ENCODE measurements at regions not wholly inside any gene's neighbourhood (a gene's known extent, or its start where the extent isn't known, plus 50 kb on each side); places are given as distances from the start of the nearest gene placed in this dataset.
"Not testable (repeated sequence)": the region's sequence is repeated elsewhere in the genome, so short reads cannot be mapped to it uniquely, and the experiment has no call there.

DNA sequence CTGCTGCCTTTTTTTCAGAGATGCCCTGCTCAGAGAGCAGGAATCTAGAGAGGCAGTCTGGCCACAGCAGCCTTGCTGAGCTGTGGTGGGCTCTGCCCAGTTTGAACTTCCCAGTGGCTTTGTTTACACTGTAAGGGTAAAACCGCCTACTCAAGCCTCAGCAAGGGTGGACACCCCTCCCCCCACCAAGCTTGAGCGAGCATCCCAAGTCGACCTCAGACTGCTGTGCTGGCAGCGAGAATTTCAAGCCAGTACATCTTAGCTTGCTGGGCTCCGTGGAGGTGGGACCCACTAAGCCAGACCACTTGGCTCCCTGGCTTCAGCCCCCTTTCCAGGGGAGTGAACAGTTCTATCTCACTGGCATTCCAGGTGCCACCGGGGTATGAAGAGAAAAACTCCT, 298.8 kb upstream of the LRRC3B start:
- not testable (repeated sequence) for TF ChIP-seq ZFP3 (CRISPR knock-in tag; IDR thresholded peaks at IDR 0.05); ARNTL (CRISPR knock-in tag; IDR thresholded peaks at IDR 0.05; ENCODE audit: borderline replicate concordance, low read depth); SNAI2 (CRISPR knock-in tag; IDR thresholded peaks at IDR 0.05)

All from SK-N-SH treated with all-trans-retinoic acid at 6 μM for 48 hours (cell line).